GM23338 (cell line): ENCODE measurements at regions not wholly inside any gene's neighbourhood (a gene's known extent, or its start where the extent isn't known, plus 50 kb on each side); places are given as distances from the start of the nearest gene placed in this dataset.

Experiments
- ATAC-seq: fragments of 200-7000 bp; cut with Tn5 transposase; 3 replicates; pipeline ENCODE4 v1.9.1; 2020
- DNase-seq: peaks from one replicate; pipeline ENCODE4 v3.0.0-alpha.2; 2015; ENCODE audit warnings: low spot score
- H2AFZ ChIP-seq: fragments of 200-600 bp; sonication (generic); 2 replicates; pipeline ENCODE4 v1.8.0; 2016; ENCODE audit warnings: antibody characterized with exemption, mild to moderate bottlenecking, moderate library complexity
- H3F3A ChIP-seq: fragments of 200-600 bp; sonication (generic); replicated peaks from 2 replicates; pipeline ENCODE4 v1.8.0; 2017; ENCODE audit warnings: antibody characterized with exemption, mixed run types, low read depth
- H3K27ac ChIP-seq: fragments of 200-600 bp; sonication (generic); 2 replicates; pipeline ENCODE4 v1.6.1; 2016; ENCODE audit warnings: low read depth
- H3K27me3 ChIP-seq: fragments of 200-600 bp; sonication (generic); 2 replicates; pipeline ENCODE4 v1.8.0; 2016; ENCODE audit warnings: mild to moderate bottlenecking, mixed run types, moderate library complexity; ENCODE audit not compliant: insufficient read depth
- H3K36me3 ChIP-seq: fragments of 200-600 bp; sonication (generic); 2 replicates; pipeline ENCODE4 v1.8.0; 2016; ENCODE audit warnings: mild to moderate bottlenecking; ENCODE audit not compliant: insufficient read depth
- H3K4me1 ChIP-seq: fragments of 200-600 bp; sonication (generic); 2 replicates; pipeline ENCODE4 v1.8.0; 2016; ENCODE audit warnings: mild to moderate bottlenecking, moderate library complexity; ENCODE audit not compliant: insufficient read depth
- H3K4me2 ChIP-seq: fragments of 200-600 bp; sonication (generic); 2 replicates; pipeline ENCODE4 v1.7.1; 2017; ENCODE audit warnings: mixed run types
- H3K4me3 ChIP-seq: fragments of 200-600 bp; sonication (generic); 2 replicates; pipeline ENCODE4 v1.6.1; 2016; ENCODE audit warnings: mixed run types
- H3K79me2 ChIP-seq: fragments of 200-600 bp; sonication (generic); replicated peaks from 2 replicates; pipeline ENCODE4 v1.8.0; 2017; ENCODE audit warnings: mild to moderate bottlenecking; ENCODE audit not compliant: insufficient read depth
- H3K9me2 ChIP-seq: fragments of 200-600 bp; sonication (generic); 2 replicates; pipeline ENCODE4 v1.8.0; 2017; ENCODE audit not compliant: insufficient read depth
- H4K20me1 ChIP-seq: fragments of 200-600 bp; sonication (generic); replicated peaks from 2 replicates; pipeline ENCODE4 v1.8.0; 2017; ENCODE audit warnings: mild to moderate bottlenecking; ENCODE audit not compliant: insufficient read depth
- H3K27ac Mint-ChIP-seq: 2 replicates; pipeline ENCODE4 v1.8.0; 2020; ENCODE audit warnings: inconsistent platforms, mild to moderate bottlenecking, moderate library complexity, mixed read lengths
- H3K27me3 Mint-ChIP-seq: 3 replicates; pipeline ENCODE4 v1.8.0; 2022; ENCODE audit warnings: low read depth, mild to moderate bottlenecking, moderate library complexity, mixed read lengths, inconsistent platforms; ENCODE audit not compliant: insufficient read depth, poor library complexity
- H3K36me3 Mint-ChIP-seq: 3 replicates; pipeline ENCODE4 v1.8.0; 2021; ENCODE audit warnings: low read depth, mild to moderate bottlenecking, inconsistent platforms, moderate library complexity, mixed read lengths
- H3K4me1 Mint-ChIP-seq: 3 replicates; pipeline ENCODE4 v1.8.0; 2020; ENCODE audit warnings: mild to moderate bottlenecking, inconsistent platforms, mixed read lengths
- H3K4me3 Mint-ChIP-seq: 3 replicates; pipeline ENCODE4 v1.8.0; 2021; ENCODE audit warnings: moderate library complexity, mild to moderate bottlenecking, inconsistent platforms, mixed read lengths
- H3K9me3 Mint-ChIP-seq: 3 replicates; pipeline ENCODE4 v1.8.0; 2020; ENCODE audit warnings: moderate library complexity, mild to moderate bottlenecking, inconsistent platforms, mixed read lengths
- CREB1 ChIP-seq: fragments of 250-450 bp; sonication (Bioruptor Pico); IDR thresholded peaks from 2 replicates; pipeline ENCODE4 v1.5.0; 2020; ENCODE audit warnings: low read depth, mild to moderate bottlenecking, moderate library complexity
- CTCF ChIP-seq, 2 experiments: fragments of 200-600 bp in 1 of 2; sonication (generic) in 1 of 2; conservative IDR thresholded peaks; 2 replicates each; pipeline versions ENCODE4 v1.5.1 to v1.6.1; 2016 to 2017; ENCODE audit warnings: antibody characterized with exemption in 2 of 2, low read depth in 2 of 2, mild to moderate bottlenecking in 2 of 2, moderate library complexity in 1 of 2
- EZH2 ChIP-seq: fragments of 200-600 bp; sonication (generic); IDR thresholded peaks from one replicate; pipeline ENCODE4 v1.8.0; 2017; ENCODE audit warnings: antibody characterized with exemption, mild to moderate bottlenecking, low read depth; ENCODE audit not compliant: unreplicated experiment
- EZH2phosphoT487 ChIP-seq: fragments of 200-600 bp; sonication (generic); IDR thresholded peaks from one replicate; pipeline ENCODE4 v1.8.1; 2018; ENCODE audit warnings: antibody characterized with exemption; ENCODE audit not compliant: unreplicated experiment
- JUNB ChIP-seq: IDR thresholded peaks from one replicate; pipeline ENCODE4 v1.6.1; 2016; ENCODE audit warnings: antibody characterized with exemption; ENCODE audit not compliant: unreplicated experiment
- NANOG ChIP-seq: IDR thresholded peaks from 2 replicates; pipeline ENCODE4 v1.6.1; 2016; ENCODE audit warnings: antibody characterized with exemption, borderline replicate concordance
- POLR2AphosphoS5 ChIP-seq: IDR thresholded peaks from 2 replicates; pipeline ENCODE4 v1.6.1; 2016; ENCODE audit warnings: antibody characterized with exemption, low read depth
- STAT1 ChIP-seq: IDR thresholded peaks from one replicate; pipeline ENCODE4 v1.6.1; 2016; ENCODE audit warnings: antibody characterized with exemption; ENCODE audit not compliant: unreplicated experiment
- ZNF114 ChIP-seq: fragments of 250-450 bp; sonication (Bioruptor Pico); IDR thresholded peaks from 2 replicates; pipeline ENCODE4 v1.5.0; 2020; ENCODE audit warnings: mild to moderate bottlenecking, moderate library complexity
- ZNF331 ChIP-seq: fragments of 250-450 bp; sonication (Bioruptor Pico); IDR thresholded peaks from 2 replicates; pipeline ENCODE4 v1.5.0; 2020; ENCODE audit warnings: low read depth, mild to moderate bottlenecking, moderate library complexity
- ZNF462 ChIP-seq: fragments of 250-450 bp; sonication (Bioruptor Pico); IDR thresholded peaks from 2 replicates; pipeline ENCODE4 v1.5.0; 2020; ENCODE audit warnings: mild to moderate bottlenecking, moderate library complexity
- TF ChIP-seq, protein P1 (sequence below): IDR thresholded peaks from 2 replicates; pipeline ENCODE4 v1.6.1; 2016; ENCODE audit warnings: antibody characterized with exemption
- TF ChIP-seq, protein P2 (sequence below): IDR thresholded peaks from one replicate; pipeline ENCODE4 v1.6.1; 2018; ENCODE audit warnings: antibody characterized with exemption; ENCODE audit not compliant: unreplicated experiment

GRCh38 chrX:35696760-35697234, 101.3 kb upstream of the MAGEB16 start:
- Histone ChIP-seq H3K36me3 (no peaks in the 10 kb centered on the region), H3K4me3 (no peak overlapping the region), H3K9me2 (no peaks in the 10 kb centered on the region), H3K4me2 (no peak overlapping the region), H3F3A (no peaks in the 10 kb centered on the region), H3K27ac (no peak overlapping the region), H4K20me1 (no peaks in the 10 kb centered on the region), H2AFZ (no peak overlapping the region), H3K79me2 (no peaks in the 10 kb centered on the region), H3K4me1 (peaks cover 11% of the 10 kb centered on the region), H3K27me3 (no peaks in the 10 kb centered on the region)
- no peaks in the 10 kb centered on the region for H3K9me3 Mint-ChIP-seq
- TF ChIP-seq POLR2AphosphoS5 (no peak), JUNB (no peak), EZH2phosphoT487 (no peak), CTCF (conservative IDR thresholded peaks at IDR 0.05; ENCODE audit: low read depth in 2 of 2) (no peak), ZNF114 (no peak), ZNF331 (CRISPR knock-in tag) (no peak), NANOG (no peak), CREB1 (CRISPR knock-in tag) (no peak), STAT1 (no peak), EZH2 (no peak), ZNF462 (CRISPR knock-in tag) (no peak)
- TF ChIP-seq, protein P1, sequence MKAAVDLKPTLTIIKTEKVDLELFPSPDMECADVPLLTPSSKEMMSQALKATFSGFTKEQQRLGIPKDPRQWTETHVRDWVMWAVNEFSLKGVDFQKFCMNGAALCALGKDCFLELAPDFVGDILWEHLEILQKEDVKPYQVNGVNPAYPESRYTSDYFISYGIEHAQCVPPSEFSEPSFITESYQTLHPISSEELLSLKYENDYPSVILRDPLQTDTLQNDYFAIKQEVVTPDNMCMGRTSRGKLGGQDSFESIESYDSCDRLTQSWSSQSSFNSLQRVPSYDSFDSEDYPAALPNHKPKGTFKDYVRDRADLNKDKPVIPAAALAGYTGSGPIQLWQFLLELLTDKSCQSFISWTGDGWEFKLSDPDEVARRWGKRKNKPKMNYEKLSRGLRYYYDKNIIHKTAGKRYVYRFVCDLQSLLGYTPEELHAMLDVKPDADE = no peak
- TF ChIP-seq, protein P2, sequence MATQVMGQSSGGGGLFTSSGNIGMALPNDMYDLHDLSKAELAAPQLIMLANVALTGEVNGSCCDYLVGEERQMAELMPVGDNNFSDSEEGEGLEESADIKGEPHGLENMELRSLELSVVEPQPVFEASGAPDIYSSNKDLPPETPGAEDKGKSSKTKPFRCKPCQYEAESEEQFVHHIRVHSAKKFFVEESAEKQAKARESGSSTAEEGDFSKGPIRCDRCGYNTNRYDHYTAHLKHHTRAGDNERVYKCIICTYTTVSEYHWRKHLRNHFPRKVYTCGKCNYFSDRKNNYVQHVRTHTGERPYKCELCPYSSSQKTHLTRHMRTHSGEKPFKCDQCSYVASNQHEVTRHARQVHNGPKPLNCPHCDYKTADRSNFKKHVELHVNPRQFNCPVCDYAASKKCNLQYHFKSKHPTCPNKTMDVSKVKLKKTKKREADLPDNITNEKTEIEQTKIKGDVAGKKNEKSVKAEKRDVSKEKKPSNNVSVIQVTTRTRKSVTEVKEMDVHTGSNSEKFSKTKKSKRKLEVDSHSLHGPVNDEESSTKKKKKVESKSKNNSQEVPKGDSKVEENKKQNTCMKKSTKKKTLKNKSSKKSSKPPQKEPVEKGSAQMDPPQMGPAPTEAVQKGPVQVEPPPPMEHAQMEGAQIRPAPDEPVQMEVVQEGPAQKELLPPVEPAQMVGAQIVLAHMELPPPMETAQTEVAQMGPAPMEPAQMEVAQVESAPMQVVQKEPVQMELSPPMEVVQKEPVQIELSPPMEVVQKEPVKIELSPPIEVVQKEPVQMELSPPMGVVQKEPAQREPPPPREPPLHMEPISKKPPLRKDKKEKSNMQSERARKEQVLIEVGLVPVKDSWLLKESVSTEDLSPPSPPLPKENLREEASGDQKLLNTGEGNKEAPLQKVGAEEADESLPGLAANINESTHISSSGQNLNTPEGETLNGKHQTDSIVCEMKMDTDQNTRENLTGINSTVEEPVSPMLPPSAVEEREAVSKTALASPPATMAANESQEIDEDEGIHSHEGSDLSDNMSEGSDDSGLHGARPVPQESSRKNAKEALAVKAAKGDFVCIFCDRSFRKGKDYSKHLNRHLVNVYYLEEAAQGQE = no peak
- no peak overlapping the region for H3K27ac Mint-ChIP-seq
- no peak overlapping the region for H3K4me3 Mint-ChIP-seq
- H3K4me1 Mint-ChIP-seq = peaks cover 22% of the 10 kb centered on the region; the same call in 2 of the 3 replicates
- no peaks in the 10 kb centered on the region for H3K36me3 Mint-ChIP-seq
- H3K27me3 Mint-ChIP-seq = no peaks in the 10 kb centered on the region
- DNase-seq (no peak), ATAC-seq (no peak)
